ENCODE measurements at regions not wholly inside any gene's neighbourhood (a gene's known extent, or its start where the extent isn't known, plus 50 kb on each side); places are given as distances from the start of the nearest gene placed in this dataset.

DNA sequence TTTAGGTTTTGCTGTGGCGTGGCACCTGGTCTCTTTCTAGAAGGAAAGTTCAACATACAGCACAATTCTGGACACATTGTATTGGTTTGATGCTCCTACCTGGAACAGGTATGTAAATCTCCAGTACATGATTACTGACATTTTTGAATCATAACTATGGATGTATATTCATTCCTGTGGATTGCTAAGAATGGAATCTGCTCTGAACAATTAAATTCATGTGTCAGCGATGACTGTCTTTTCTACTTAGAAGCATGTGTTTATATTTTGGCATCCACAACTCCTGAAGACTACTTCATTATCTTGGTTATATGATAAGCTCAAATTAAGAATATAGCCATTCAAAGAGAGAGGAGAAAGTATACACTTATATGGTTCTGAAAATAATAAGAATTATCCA, 291.8 kb downstream of the CHRM3 start:
- H3K4me3 ChIP-seq (ENCODE audit: low read length), result no peak overlapping the region
- no peaks in the 10 kb centered on the region for H3K27me3 ChIP-seq (replicated peaks; ENCODE audit: control insufficient read depth, insufficient read depth, low read length)
- DNase-seq (ENCODE audit: low read depth), result no peak

DNA sequence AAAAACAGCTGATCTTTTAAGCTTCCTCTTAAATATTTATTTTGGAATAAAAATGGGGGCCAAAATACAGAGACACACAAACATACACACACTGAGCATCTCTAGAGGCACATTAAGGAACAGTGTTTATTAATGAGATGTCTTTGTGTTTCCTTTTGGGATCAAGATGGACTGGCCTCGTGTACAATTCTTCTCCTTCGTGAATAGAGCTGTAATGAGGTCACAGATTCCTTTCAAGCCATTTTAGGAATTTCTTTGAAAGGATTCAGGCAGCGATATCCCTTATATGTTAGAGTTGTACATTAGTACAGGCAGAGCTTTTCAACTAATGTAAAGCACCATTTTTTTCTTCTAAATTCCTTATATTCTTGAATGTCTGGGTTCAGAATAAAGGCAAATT, 295.7 kb downstream of the CHRM3 start:
- H3K27me3 ChIP-seq (replicated peaks; ENCODE audit: control insufficient read depth, insufficient read depth, low read length), result no peaks in the 10 kb centered on the region
- no peaks in the 10 kb centered on the region for H3K4me1 ChIP-seq (ENCODE audit: control insufficient read depth, insufficient read depth, low read length)
- DNase-seq (ENCODE audit: low read depth), result no peak

More for the DNA sequence above, 291.8 kb downstream of the CHRM3 start:
- no peaks in the 10 kb centered on the region for H3K4me1 ChIP-seq (ENCODE audit: control insufficient read depth, insufficient read depth, low read length)
- no peak overlapping the region for H3K9ac ChIP-seq (ENCODE audit: low read length)
- H3K36me3 ChIP-seq (ENCODE audit: control insufficient read depth, insufficient read depth, low read length, severe bottlenecking), result no peaks in the 10 kb centered on the region
- no peaks in the 10 kb centered on the region for H3K9me3 ChIP-seq (ENCODE audit: control insufficient read depth, low read length)

DNA sequence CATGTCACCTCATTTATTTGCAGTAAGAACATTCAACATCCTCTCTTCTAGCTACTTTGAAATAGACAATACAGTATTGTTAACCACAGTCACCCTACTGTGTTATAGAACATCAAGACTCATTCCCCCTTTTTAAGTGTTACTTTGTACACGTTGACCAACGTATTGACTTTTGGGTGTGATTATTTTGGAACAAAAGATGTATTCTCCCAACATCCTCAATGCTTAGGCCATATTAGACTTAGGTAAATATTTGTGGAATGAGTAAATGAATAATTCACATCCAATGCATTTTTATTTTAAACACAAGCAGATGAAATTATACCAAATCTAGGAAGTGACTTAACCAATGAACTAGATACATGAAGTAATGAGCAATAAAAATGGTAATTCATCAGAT, 296.6 kb downstream of the CHRM3 start:
- Histone ChIP-seq H3K9ac (ENCODE audit: low read length) (no peak overlapping the region), H3K36me3 (ENCODE audit: control insufficient read depth, insufficient read depth, low read length, severe bottlenecking) (no peaks in the 10 kb centered on the region), H3K4me3 (ENCODE audit: low read length) (no peak overlapping the region), H3K4me1 (ENCODE audit: control insufficient read depth, insufficient read depth, low read length) (no peaks in the 10 kb centered on the region), H3K9me3 (ENCODE audit: control insufficient read depth, low read length) (no peaks in the 10 kb centered on the region), H3K27me3 (replicated peaks; ENCODE audit: control insufficient read depth, insufficient read depth, low read length) (no peaks in the 10 kb centered on the region)
- DNase-seq (ENCODE audit: low read depth), result no peak

More for the DNA sequence above, 295.7 kb downstream of the CHRM3 start:
- no peaks in the 10 kb centered on the region for H3K36me3 ChIP-seq (ENCODE audit: control insufficient read depth, insufficient read depth, low read length, severe bottlenecking)
- no peak overlapping the region for H3K4me3 ChIP-seq (ENCODE audit: low read length)
- no peak overlapping the region for H3K9ac ChIP-seq (ENCODE audit: low read length)
- H3K9me3 ChIP-seq (ENCODE audit: control insufficient read depth, low read length), result no peaks in the 10 kb centered on the region

DNA sequence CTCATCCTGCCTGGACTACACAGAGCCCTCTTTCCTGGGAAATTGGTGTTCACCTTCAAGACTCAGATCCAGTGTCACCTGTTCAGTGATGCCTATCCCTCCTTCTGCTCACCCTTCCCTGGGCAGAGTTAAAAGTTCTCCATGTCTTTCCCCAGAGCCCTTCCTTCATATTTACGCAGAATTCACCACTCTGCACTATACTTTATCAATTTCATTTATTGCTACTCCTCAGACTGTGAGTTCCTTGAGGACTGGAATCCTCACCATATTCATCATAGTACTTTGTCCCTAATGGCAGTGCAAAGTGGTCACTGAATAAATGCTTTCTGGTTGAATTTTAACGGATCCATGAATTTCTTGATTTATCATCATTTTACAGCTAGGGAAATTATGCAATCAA, 300.0 kb downstream of the CHRM3 start:
- DNase-seq (ENCODE audit: low read depth), result no peak
- H3K9me3 ChIP-seq (ENCODE audit: control insufficient read depth, low read length), result no peaks in the 10 kb centered on the region
- no peaks in the 10 kb centered on the region for H3K4me1 ChIP-seq (ENCODE audit: control insufficient read depth, insufficient read depth, low read length)
- H3K27me3 ChIP-seq (replicated peaks; ENCODE audit: control insufficient read depth, insufficient read depth, low read length), result no peaks in the 10 kb centered on the region
- H3K36me3 ChIP-seq (ENCODE audit: control insufficient read depth, insufficient read depth, low read length, severe bottlenecking), result no peaks in the 10 kb centered on the region
- H3K9ac ChIP-seq (ENCODE audit: low read length), result no peak overlapping the region
- H3K4me3 ChIP-seq (ENCODE audit: low read length), result no peak overlapping the region

DNA sequence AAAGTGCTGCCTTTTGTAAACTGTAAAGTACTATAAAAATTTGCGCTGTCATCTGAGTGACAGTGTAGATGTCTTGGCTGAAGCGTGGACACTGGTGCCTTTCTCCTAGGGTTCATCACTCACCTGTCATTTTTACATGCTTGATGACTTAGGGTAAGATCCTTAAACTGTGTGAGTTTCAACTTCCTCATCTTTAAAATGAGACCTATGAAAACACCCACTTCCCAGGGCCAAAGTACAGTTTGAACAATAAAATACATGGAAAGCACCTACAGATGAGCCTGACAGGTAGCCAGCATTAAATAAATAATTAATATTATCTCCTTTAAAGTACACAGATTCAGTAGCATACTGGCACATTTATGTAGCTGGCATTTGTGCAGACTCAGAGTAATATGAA, 309.9 kb downstream of the CHRM3 start:
- no peaks in the 10 kb centered on the region for H3K36me3 ChIP-seq (ENCODE audit: control insufficient read depth, insufficient read depth, low read length, severe bottlenecking)
- no peak overlapping the region for H3K9ac ChIP-seq (ENCODE audit: low read length)
- H3K27me3 ChIP-seq (replicated peaks; ENCODE audit: control insufficient read depth, insufficient read depth, low read length), result no peaks in the 10 kb centered on the region
- H3K4me3 ChIP-seq (ENCODE audit: low read length), result no peak overlapping the region
- no peaks in the 10 kb centered on the region for H3K9me3 ChIP-seq (ENCODE audit: control insufficient read depth, low read length)
- H3K4me1 ChIP-seq (ENCODE audit: control insufficient read depth, insufficient read depth, low read length), result no peaks in the 10 kb centered on the region
- no peak for DNase-seq (ENCODE audit: low read depth)

GRCh38 chr1:239700667-239701066, 314.3 kb downstream of the CHRM3 start:
- Histone ChIP-seq H3K4me1 (ENCODE audit: control insufficient read depth, insufficient read depth, low read length) (no peaks in the 10 kb centered on the region), H3K9me3 (ENCODE audit: control insufficient read depth, low read length) (no peaks in the 10 kb centered on the region), H3K4me3 (ENCODE audit: low read length) (no peak overlapping the region), H3K27me3 (replicated peaks; ENCODE audit: control insufficient read depth, insufficient read depth, low read length) (no peaks in the 10 kb centered on the region), H3K36me3 (ENCODE audit: control insufficient read depth, insufficient read depth, low read length, severe bottlenecking) (no peaks in the 10 kb centered on the region), H3K9ac (ENCODE audit: low read length) (no peak overlapping the region)
- DNase-seq (ENCODE audit: low read depth), result no peak

GRCh38 chr1:239703075-239703474, 316.7 kb downstream of the CHRM3 start:
- Histone ChIP-seq H3K4me1 (ENCODE audit: control insufficient read depth, insufficient read depth, low read length) (no peaks in the 10 kb centered on the region), H3K9ac (ENCODE audit: low read length) (no peak overlapping the region), H3K27me3 (replicated peaks; ENCODE audit: control insufficient read depth, insufficient read depth, low read length) (no peaks in the 10 kb centered on the region), H3K36me3 (ENCODE audit: control insufficient read depth, insufficient read depth, low read length, severe bottlenecking) (no peaks in the 10 kb centered on the region), H3K9me3 (ENCODE audit: control insufficient read depth, low read length) (no peaks in the 10 kb centered on the region), H3K4me3 (ENCODE audit: low read length) (no peak overlapping the region)
- no peak for DNase-seq (ENCODE audit: low read depth)

DNA sequence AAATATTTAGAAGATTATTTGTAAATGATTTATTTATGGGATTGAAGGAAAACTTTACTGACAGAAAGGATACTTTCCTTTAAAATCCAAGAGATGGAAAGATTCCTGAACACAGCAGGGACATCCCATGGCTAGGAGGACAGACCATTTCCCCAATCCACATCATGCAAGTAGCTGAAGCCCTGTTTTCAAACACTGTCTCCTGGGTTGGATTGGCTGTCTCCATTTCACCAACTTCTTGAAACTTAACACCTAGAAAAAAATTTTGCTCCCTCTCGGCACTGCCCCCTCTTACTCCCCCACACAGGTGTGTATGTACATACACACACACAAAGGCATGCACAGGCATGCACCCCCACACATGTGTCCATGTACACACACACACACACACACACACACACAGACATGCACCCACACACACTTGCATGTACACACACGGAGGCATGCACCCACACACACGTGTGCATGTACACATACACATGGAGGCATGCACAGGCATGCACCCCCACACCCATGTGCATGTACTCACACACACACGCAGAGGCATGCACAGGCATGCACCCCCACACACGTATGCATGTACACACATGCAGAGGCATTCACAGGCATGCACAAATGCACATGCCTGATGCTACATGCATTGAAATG, 320.0 kb downstream of the CHRM3 start:
- no peak for DNase-seq (ENCODE audit: low read depth)
- H3K27me3 ChIP-seq (replicated peaks; ENCODE audit: control insufficient read depth, insufficient read depth, low read length), result no peaks in the 10 kb centered on the region
- no peaks in the 10 kb centered on the region for H3K36me3 ChIP-seq (ENCODE audit: control insufficient read depth, insufficient read depth, low read length, severe bottlenecking)
- H3K4me3 ChIP-seq (ENCODE audit: low read length), result no peak overlapping the region
- H3K9me3 ChIP-seq (ENCODE audit: control insufficient read depth, low read length), result no peaks in the 10 kb centered on the region
- H3K4me1 ChIP-seq (ENCODE audit: control insufficient read depth, insufficient read depth, low read length), result no peaks in the 10 kb centered on the region
- no peak overlapping the region for H3K9ac ChIP-seq (ENCODE audit: low read length)

- H3K4me1 ChIP-seq (ENCODE audit: control insufficient read depth, insufficient read depth, low read length), result no peaks in the 10 kb centered on the region
- no peak overlapping the region for H3K9ac ChIP-seq (ENCODE audit: low read length)
Observed at GRCh38 chr1:239707615-239708014, 321.2 kb downstream of the CHRM3 start.

DNA sequence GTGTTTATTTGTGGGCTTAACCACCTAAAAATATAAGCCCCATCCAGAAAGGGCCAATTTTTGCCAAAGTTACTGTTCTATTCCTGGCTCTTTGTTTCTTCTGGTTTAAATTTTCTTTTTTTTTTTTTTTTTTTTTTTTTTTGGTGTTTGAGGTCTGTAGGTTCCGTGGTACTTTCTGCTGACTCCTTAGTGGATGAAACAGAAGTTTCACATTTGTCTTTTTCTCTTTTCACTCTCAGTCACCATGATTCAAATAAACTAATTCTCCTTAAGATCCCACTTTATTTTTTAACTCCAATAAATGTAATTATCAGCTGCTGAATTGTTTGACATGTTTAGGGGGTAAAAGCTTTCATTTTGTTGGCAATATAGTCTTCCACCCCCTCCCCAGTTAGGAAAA, 322.3 kb downstream of the CHRM3 start:
- DNase-seq (ENCODE audit: low read depth), result no peak

More at GRCh38 chr1:239707615-239708014, 321.2 kb downstream of the CHRM3 start:
- H3K4me3 ChIP-seq (ENCODE audit: low read length), result no peak overlapping the region
- H3K9me3 ChIP-seq (ENCODE audit: control insufficient read depth, low read length), result no peaks in the 10 kb centered on the region
- H3K36me3 ChIP-seq (ENCODE audit: control insufficient read depth, insufficient read depth, low read length, severe bottlenecking), result no peaks in the 10 kb centered on the region
- no peak for DNase-seq (ENCODE audit: low read depth)
- no peaks in the 10 kb centered on the region for H3K27me3 ChIP-seq (replicated peaks; ENCODE audit: control insufficient read depth, insufficient read depth, low read length)

DNA sequence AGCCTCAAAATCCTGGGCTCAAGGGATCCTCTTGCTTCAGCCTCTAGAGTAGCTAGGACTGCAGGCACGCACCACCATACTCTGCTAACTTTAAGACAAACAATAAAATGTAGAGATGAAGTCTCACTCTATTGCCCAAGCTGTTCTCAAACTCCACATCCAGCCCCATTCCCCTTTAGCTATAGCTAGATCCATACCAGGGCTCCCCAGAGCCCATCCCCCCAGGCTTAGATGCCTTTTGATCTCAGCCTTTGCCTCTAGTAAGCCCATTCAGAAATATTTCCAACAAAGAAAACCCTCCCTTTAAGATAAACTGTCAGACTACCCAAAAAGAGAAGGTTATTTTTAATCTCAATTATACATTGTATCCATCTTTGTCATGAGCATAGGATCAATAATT, 325.4 kb downstream of the CHRM3 start:
- no peaks in the 10 kb centered on the region for H3K4me1 ChIP-seq (ENCODE audit: control insufficient read depth, insufficient read depth, low read length)
- no peak overlapping the region for H3K4me3 ChIP-seq (ENCODE audit: low read length)
- peaks cover 3% of the 10 kb centered on the region for H3K27me3 ChIP-seq (replicated peaks; ENCODE audit: control insufficient read depth, insufficient read depth, low read length)
- no peaks in the 10 kb centered on the region for H3K9me3 ChIP-seq (ENCODE audit: control insufficient read depth, low read length)
- no peak for DNase-seq (ENCODE audit: low read depth)
- no peak overlapping the region for H3K9ac ChIP-seq (ENCODE audit: low read length)
- H3K36me3 ChIP-seq (ENCODE audit: control insufficient read depth, insufficient read depth, low read length, severe bottlenecking), result no peaks in the 10 kb centered on the region

More for the DNA sequence above, 322.3 kb downstream of the CHRM3 start:
- Histone ChIP-seq H3K36me3 (ENCODE audit: control insufficient read depth, insufficient read depth, low read length, severe bottlenecking) (no peaks in the 10 kb centered on the region), H3K27me3 (replicated peaks; ENCODE audit: control insufficient read depth, insufficient read depth, low read length) (no peaks in the 10 kb centered on the region), H3K9me3 (ENCODE audit: control insufficient read depth, low read length) (no peaks in the 10 kb centered on the region), H3K4me3 (ENCODE audit: low read length) (no peak overlapping the region), H3K4me1 (ENCODE audit: control insufficient read depth, insufficient read depth, low read length) (no peaks in the 10 kb centered on the region), H3K9ac (ENCODE audit: low read length) (no peak overlapping the region)

Data from adipocyte (in vitro differentiated cells).